Lung (tissue), 11 donors: ENCODE measurements at regions not wholly inside any gene's neighbourhood (a gene's known extent, or its start where the extent isn't known, plus 50 kb on each side); places are given as distances from the start of the nearest gene placed in this dataset.

ENCODE experiments used
- ATAC-seq: fragments of 200-7000 bp; cut with Tn5 transposase; one replicate; pipeline ENCODE4 v1.9.1; 2020; ENCODE audit warnings: moderate number of reproducible peaks; ENCODE audit not compliant: insufficient read depth, low FRiP score
- DNase-seq, 3 donors: peaks; one replicate each; pipeline ENCODE4 v3.0.0-alpha.2; 2013 to 2017
- H3K27ac ChIP-seq, 2 donors: one replicate each; pipeline ENCODE4 v1.5.1; 2013; ENCODE audit warnings: mild to moderate bottlenecking in 2 of 2, moderate library complexity in 2 of 2, control low read depth in 1 of 2, inconsistent platforms in 1 of 2, low read depth in 1 of 2, low read length in 1 of 2
- H3K27me3 ChIP-seq, 3 donors: one replicate each; pipeline ENCODE4 v1.5.1; 2013; ENCODE audit warnings: low read length in 2 of 3; ENCODE audit not compliant: control insufficient read depth in 3 of 3, insufficient read depth in 3 of 3
- H3K36me3 ChIP-seq, 4 donors: one replicate each; pipeline ENCODE4 v1.5.1; 2013; ENCODE audit warnings: low read length in 4 of 4, mild to moderate bottlenecking in 1 of 4, moderate library complexity in 1 of 4; ENCODE audit not compliant: control insufficient read depth in 4 of 4, insufficient read depth in 4 of 4
- H3K4me1 ChIP-seq, 5 donors: one replicate each; pipeline ENCODE4 v1.5.1; 2013; ENCODE audit warnings: low read length in 5 of 5, mild to moderate bottlenecking in 2 of 5, moderate library complexity in 1 of 5; ENCODE audit not compliant: control insufficient read depth in 5 of 5, insufficient read depth in 5 of 5
- H3K4me3 ChIP-seq: one replicate; pipeline ENCODE4 v1.5.1; 2013; ENCODE audit warnings: mild to moderate bottlenecking, control low read depth, moderate library complexity
- H3K9ac ChIP-seq, 2 donors: one replicate each; pipeline ENCODE4 v1.5.1; 2013; ENCODE audit warnings: low read length in 2 of 2, control low read depth in 1 of 2; ENCODE audit not compliant: insufficient read depth in 1 of 2
- H3K9me3 ChIP-seq, 4 donors: one replicate each; pipeline ENCODE4 v1.5.1; 2013; ENCODE audit warnings: low read length in 3 of 4, mild to moderate bottlenecking in 1 of 4, moderate library complexity in 1 of 4; ENCODE audit not compliant: control insufficient read depth in 4 of 4, insufficient read depth in 3 of 4
- WGBS, 2 donors: extraction: QIAGEN DNeasy Blood & Tissue Kit; methylation state at CpG; one replicate each; pipeline ENCODE4 v1.1.7; 2013; 5-methylcytosine and 5-hydroxymethylcytosine counted together
- TF ChIP-seq, protein P1 (sequence below): IDR thresholded peaks from 2 replicates; pipeline ENCODE4 v1.5.1; 2012; ENCODE audit warnings: mild to moderate bottlenecking; ENCODE audit errors: control extremely low read depth, extremely low read depth
- donor health status: control.
- donor health status: control.
- donor health status: Bipolar disorder and iron deficiency.
- donor health status: healthy.
- donor health status: DM: yes; HTN: yes; CAD: no.

- TF ChIP-seq, protein P1, sequence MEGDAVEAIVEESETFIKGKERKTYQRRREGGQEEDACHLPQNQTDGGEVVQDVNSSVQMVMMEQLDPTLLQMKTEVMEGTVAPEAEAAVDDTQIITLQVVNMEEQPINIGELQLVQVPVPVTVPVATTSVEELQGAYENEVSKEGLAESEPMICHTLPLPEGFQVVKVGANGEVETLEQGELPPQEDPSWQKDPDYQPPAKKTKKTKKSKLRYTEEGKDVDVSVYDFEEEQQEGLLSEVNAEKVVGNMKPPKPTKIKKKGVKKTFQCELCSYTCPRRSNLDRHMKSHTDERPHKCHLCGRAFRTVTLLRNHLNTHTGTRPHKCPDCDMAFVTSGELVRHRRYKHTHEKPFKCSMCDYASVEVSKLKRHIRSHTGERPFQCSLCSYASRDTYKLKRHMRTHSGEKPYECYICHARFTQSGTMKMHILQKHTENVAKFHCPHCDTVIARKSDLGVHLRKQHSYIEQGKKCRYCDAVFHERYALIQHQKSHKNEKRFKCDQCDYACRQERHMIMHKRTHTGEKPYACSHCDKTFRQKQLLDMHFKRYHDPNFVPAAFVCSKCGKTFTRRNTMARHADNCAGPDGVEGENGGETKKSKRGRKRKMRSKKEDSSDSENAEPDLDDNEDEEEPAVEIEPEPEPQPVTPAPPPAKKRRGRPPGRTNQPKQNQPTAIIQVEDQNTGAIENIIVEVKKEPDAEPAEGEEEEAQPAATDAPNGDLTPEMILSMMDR, result no peak
- Histone ChIP-seq H3K4me1 (no peaks in the 10 kb centered on the region), H3K27me3 (no peaks in the 10 kb centered on the region), H3K4me3 (no peak overlapping the region), H3K9me3 (no peaks in the 10 kb centered on the region), H3K27ac (no peak overlapping the region), H3K9ac (no peak overlapping the region), H3K36me3 (no peaks in the 10 kb centered on the region)
- 79 to 83% methylated on average over 1 of the region's 1 CpG for WGBS, 2 donors
- DNase-seq, result no peak
- ATAC-seq, result no peak
Measured at GRCh38 chr2:181264441-181264840, 192.7 kb upstream of the ITGA4 start.

GRCh38 chr2:181266614-181267013 lies 190.6 kb upstream of the ITGA4 start:
- Histone ChIP-seq H3K4me3 (no peak overlapping the region), H3K27me3 (no peaks in the 10 kb centered on the region), H3K36me3 (no peaks in the 10 kb centered on the region), H3K9ac (no peak overlapping the region), H3K9me3 (no peaks in the 10 kb centered on the region), H3K4me1 (no peaks in the 10 kb centered on the region), H3K27ac (no peak overlapping the region)
- TF ChIP-seq, protein P1, result no peak
- WGBS, 2 donors, result 83 to 91% methylated on average over 3 of the region's 3 CpGs
- no peak for ATAC-seq
- no peak for DNase-seq

DNA sequence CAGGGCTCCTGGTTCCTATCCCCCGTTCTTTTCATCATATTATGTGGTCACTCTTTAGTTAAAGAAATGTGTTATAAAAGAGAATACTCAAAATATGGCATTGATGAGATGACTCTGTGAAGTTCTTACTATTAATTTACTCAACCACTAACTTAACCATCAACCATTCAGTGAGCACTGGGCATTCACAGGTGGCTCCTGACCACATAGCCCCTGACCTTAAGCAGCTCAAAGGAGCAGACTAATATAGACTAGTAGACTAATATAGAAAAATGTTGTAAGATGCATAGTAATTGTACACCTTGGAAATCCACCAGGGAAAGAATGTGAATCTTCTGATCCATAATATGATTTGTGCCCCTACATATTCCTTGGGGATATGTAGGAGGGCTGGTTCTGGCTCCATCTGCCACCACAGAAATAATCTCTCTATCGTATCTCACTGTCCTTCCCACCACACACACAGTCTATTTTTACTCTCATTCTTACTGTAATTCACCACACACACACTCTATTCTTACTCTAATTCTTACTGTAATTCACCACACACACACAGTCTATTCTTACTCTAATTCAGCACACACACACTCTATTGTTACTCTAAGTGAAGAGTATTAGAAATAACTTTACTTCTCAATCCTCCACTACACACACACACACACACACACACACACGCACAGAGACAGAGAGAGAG lies 188.9 kb upstream of the ITGA4 start:
- no peaks in the 10 kb centered on the region for H3K36me3 ChIP-seq
- no peaks in the 10 kb centered on the region for H3K9me3 ChIP-seq
- no peaks in the 10 kb centered on the region for H3K27me3 ChIP-seq
- no peak overlapping the region for H3K4me3 ChIP-seq
- TF ChIP-seq, protein P1, result no peak
- H3K4me1 ChIP-seq, result no peaks in the 10 kb centered on the region
- H3K27ac ChIP-seq, result no peak overlapping the region
- DNase-seq, result no peak
- 85 to 91% methylated on average over 3 of the region's 3 CpGs for WGBS, 2 donors
- ATAC-seq, result no peak
- H3K9ac ChIP-seq, result no peak overlapping the region

- Histone ChIP-seq H3K9ac (no peak overlapping the region), H3K9me3 (no peaks in the 10 kb centered on the region), H3K27me3 (no peaks in the 10 kb centered on the region), H3K4me3 (no peak overlapping the region), H3K27ac (no peak overlapping the region), H3K4me1 (no peaks in the 10 kb centered on the region), H3K36me3 (no peaks in the 10 kb centered on the region)
- TF ChIP-seq, protein P1, result no peak
- ATAC-seq (no peak), DNase-seq (no peak)
- WGBS, 2 donors, result 90 to 94% methylated on average over 1 of the region's 1 CpG
Measured at GRCh38 chr2:181273986-181274385, 183.2 kb upstream of the ITGA4 start.
